CD14-positive monocyte (primary cell): ENCODE measurements at regions not wholly inside any gene's neighbourhood (a gene's known extent, or its start where the extent isn't known, plus 50 kb on each side); places are given as distances from the start of the nearest gene placed in this dataset.

Experiments used
- DNase-seq, 3 donors: peaks; one replicate each; pipeline ENCODE4 v3.0.0-alpha.2; 2011 to 2022
- H2AFZ ChIP-seq: 2 replicates; pipeline ENCODE4 v1.6.0; 2012; ENCODE audit warnings: mild to moderate bottlenecking, low read depth, low read length, inconsistent platforms; ENCODE audit not compliant: insufficient read depth, poor library complexity, severe bottlenecking
- H3K27ac ChIP-seq, 2 donors: 1 replicate in 1 of 2; 2 replicates in 1 of 2; pipeline ENCODE4 v1.5.1; 2012 to 2013; ENCODE audit warnings: low read length in 2 of 2, control low read depth in 1 of 2, inconsistent platforms in 1 of 2, low read depth in 1 of 2, mild to moderate bottlenecking in 1 of 2
- H3K27me3 ChIP-seq, 2 donors: one replicate each; pipeline versions ENCODE4 v1.6.0 to v1.6.1; 2011 to 2013; ENCODE audit warnings: low read length in 2 of 2; ENCODE audit not compliant: control insufficient read depth in 2 of 2, insufficient read depth in 2 of 2
- H3K36me3 ChIP-seq, 2 donors: replicated peaks in 1 of 2; 1 replicate in 1 of 2; 2 replicates in 1 of 2; pipeline versions ENCODE4 v1.5.1 to v1.6.1; 2012 to 2013; ENCODE audit warnings: low read length in 2 of 2, control low read depth in 1 of 2, inconsistent platforms in 1 of 2, mild to moderate bottlenecking in 1 of 2; ENCODE audit not compliant: insufficient read depth in 2 of 2, control insufficient read depth in 1 of 2
- H3K4me1 ChIP-seq, 2 donors: 1 replicate in 1 of 2; 2 replicates in 1 of 2; pipeline versions ENCODE4 v1.5.1 to v1.6.1; 2012 to 2013; ENCODE audit warnings: low read length in 2 of 2, control low read depth in 1 of 2, inconsistent platforms in 1 of 2, mild to moderate bottlenecking in 1 of 2, moderate library complexity in 1 of 2; ENCODE audit not compliant: insufficient read depth in 2 of 2, control insufficient read depth in 1 of 2
- H3K4me2 ChIP-seq: replicated peaks from 2 replicates; pipeline ENCODE3; 2012; ENCODE audit warnings: low read length, moderate library complexity, mild to moderate bottlenecking; ENCODE audit not compliant: poor library complexity, severe bottlenecking; ENCODE audit errors: extremely low read depth
- H3K4me3 ChIP-seq, 3 experiments: fragments of 200-600 bp in 1 of 3; sonication (generic) in 1 of 3; replicated peaks in 1 of 3; 1 replicate in 2 of 3; 2 replicates in 1 of 3; pipeline ENCODE4 v1.5.1; 2011 to 2013; ENCODE audit warnings: low read length in 3 of 3, mild to moderate bottlenecking in 3 of 3, control low read depth in 2 of 3, low read depth in 2 of 3, inconsistent platforms in 1 of 3, moderate library complexity in 1 of 3
- H3K79me2 ChIP-seq: 2 replicates; pipeline ENCODE4 v1.6.0; 2012; ENCODE audit warnings: mild to moderate bottlenecking, control low read depth, inconsistent platforms, low read length, moderate library complexity; ENCODE audit not compliant: insufficient read depth
- H3K9ac ChIP-seq: 2 replicates; pipeline ENCODE4 v1.6.0; 2017; ENCODE audit warnings: low read length, mild to moderate bottlenecking; ENCODE audit not compliant: insufficient read depth, poor library complexity, severe bottlenecking
- H3K9me3 ChIP-seq, 2 donors: replicated peaks in 1 of 2; 1 replicate in 1 of 2; 2 replicates in 1 of 2; pipeline versions ENCODE4 v1.5.1 to v1.6.1; 2012 to 2013; ENCODE audit warnings: low read length in 2 of 2, control low read depth in 1 of 2; ENCODE audit not compliant: control insufficient read depth in 1 of 2, insufficient read depth in 1 of 2
- H4K20me1 ChIP-seq: 2 replicates; pipeline ENCODE4 v1.6.0; 2012; ENCODE audit warnings: mild to moderate bottlenecking, low read length, control low read depth, moderate library complexity; ENCODE audit not compliant: insufficient read depth
- H3K27ac Mint-ChIP-seq, 7 donors: one replicate each; pipeline ENCODE4 v1.8.0; 2020; ENCODE audit warnings: mild to moderate bottlenecking in 7 of 7, mixed read lengths in 7 of 7, moderate library complexity in 6 of 7, inconsistent platforms in 2 of 7
- H3K27me3 Mint-ChIP-seq, 3 donors: one replicate each; pipeline ENCODE4 v1.8.0; 2021 to 2022; ENCODE audit warnings: low read depth in 3 of 3, mild to moderate bottlenecking in 3 of 3, mixed read lengths in 3 of 3, moderate library complexity in 3 of 3, inconsistent platforms in 1 of 3
- H3K36me3 Mint-ChIP-seq, 2 donors: one replicate each; pipeline ENCODE4 v1.8.0; 2020; ENCODE audit warnings: mixed read lengths in 2 of 2, inconsistent platforms in 1 of 2, mild to moderate bottlenecking in 1 of 2
- H3K4me1 Mint-ChIP-seq: one replicate; pipeline ENCODE4 v1.8.0; 2020; ENCODE audit warnings: mild to moderate bottlenecking, mixed read lengths
- H3K4me3 Mint-ChIP-seq, 2 donors: one replicate each; pipeline ENCODE4 v1.8.0; 2020; ENCODE audit warnings: mild to moderate bottlenecking in 2 of 2, mixed read lengths in 2 of 2, moderate library complexity in 1 of 2
- H3K9me3 Mint-ChIP-seq, 7 donors: one replicate each; pipeline ENCODE4 v1.8.0; 2020 to 2022; ENCODE audit warnings: mixed read lengths in 7 of 7, mild to moderate bottlenecking in 6 of 7, moderate library complexity in 6 of 7, inconsistent platforms in 2 of 7
- WGBS: methylation state at CpG from one replicate; pipeline ENCODE4 v1.1.5; 2013; ENCODE audit warnings: missing lambda C conversion rate; ENCODE audit not compliant: insufficient coverage; 5-methylcytosine and 5-hydroxymethylcytosine counted together
- intact Hi-C, 2 donors: fragments of 100-400 bp; cut with micrococcal nuclease; formaldehyde crosslinking; loops; one replicate each; pipeline versions ENCODE4 v1.15.0 to v1.15.1; 2023
- TF ChIP-seq, protein P1 (sequence below): fragments of 200-600 bp; IDR thresholded peaks from one replicate; pipeline ENCODE4 v1.8.0; 2022; ENCODE audit warnings: antibody characterized with exemption, mild to moderate bottlenecking

GRCh38 chr3:148360051-148360450, 337.7 kb upstream of the AGTR1 start:
- H3K27me3 Mint-ChIP-seq: peaks cover 0 to 5% (median 0%) of the 10 kb centered on the region in 3 donors
- Histone ChIP-seq H3K9me3 (no peaks in the 10 kb centered on the region), H3K4me3 (no peak overlapping the region), H4K20me1 (no peaks in the 10 kb centered on the region), H3K36me3 (no peaks in the 10 kb centered on the region), H3K27ac (no peak overlapping the region), H3K4me2 (no peak overlapping the region), H2AFZ (no peak overlapping the region), H3K9ac (no peak overlapping the region), H3K27me3 (no peaks in the 10 kb centered on the region), H3K4me1 (no peaks in the 10 kb centered on the region), H3K79me2 (no peaks in the 10 kb centered on the region)
- intact Hi-C loops: no loop called here
- H3K27ac Mint-ChIP-seq: no peak overlapping the region
- H3K4me3 Mint-ChIP-seq: no peak overlapping the region
- no peak for DNase-seq
- H3K4me1 Mint-ChIP-seq: no peaks in the 10 kb centered on the region
- TF ChIP-seq, protein P1, sequence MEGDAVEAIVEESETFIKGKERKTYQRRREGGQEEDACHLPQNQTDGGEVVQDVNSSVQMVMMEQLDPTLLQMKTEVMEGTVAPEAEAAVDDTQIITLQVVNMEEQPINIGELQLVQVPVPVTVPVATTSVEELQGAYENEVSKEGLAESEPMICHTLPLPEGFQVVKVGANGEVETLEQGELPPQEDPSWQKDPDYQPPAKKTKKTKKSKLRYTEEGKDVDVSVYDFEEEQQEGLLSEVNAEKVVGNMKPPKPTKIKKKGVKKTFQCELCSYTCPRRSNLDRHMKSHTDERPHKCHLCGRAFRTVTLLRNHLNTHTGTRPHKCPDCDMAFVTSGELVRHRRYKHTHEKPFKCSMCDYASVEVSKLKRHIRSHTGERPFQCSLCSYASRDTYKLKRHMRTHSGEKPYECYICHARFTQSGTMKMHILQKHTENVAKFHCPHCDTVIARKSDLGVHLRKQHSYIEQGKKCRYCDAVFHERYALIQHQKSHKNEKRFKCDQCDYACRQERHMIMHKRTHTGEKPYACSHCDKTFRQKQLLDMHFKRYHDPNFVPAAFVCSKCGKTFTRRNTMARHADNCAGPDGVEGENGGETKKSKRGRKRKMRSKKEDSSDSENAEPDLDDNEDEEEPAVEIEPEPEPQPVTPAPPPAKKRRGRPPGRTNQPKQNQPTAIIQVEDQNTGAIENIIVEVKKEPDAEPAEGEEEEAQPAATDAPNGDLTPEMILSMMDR: no peak
- no peaks in the 10 kb centered on the region for H3K36me3 Mint-ChIP-seq
- H3K9me3 Mint-ChIP-seq: no peaks in the 10 kb centered on the region

DNA sequence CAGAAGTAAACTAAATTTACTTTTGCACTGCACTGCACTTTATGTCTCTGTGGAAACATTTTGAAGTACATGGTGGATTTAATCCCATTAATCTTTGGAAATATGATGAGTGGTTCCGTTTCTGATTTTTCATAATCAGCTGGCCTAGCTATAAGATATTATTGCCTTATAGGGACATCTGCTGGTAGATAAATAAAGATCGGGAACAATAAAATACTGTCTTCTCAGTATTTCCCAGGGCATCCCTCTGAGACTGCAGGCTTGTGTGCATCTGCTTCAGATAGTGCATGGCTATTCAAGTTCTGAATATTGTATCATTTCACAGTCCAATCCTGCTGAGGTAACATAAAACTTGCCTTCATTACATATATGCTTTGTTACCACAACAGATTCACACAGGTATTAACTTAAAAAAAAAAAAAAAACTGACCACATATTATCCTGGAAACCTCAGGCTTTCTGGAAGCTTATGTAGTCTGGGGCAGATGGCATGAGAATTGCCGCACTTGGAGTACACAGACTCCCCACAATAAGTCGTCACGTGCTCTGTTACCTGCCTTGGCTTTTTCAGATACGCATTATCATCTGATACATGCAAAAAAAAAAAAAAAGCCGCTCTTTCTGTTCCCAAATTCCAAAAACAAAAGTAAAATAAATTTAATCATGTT, 330.8 kb upstream of the AGTR1 start:
- Mint-ChIP-seq H3K9me3 (no peaks in the 10 kb centered on the region), H3K27me3 (peaks cover 0 to 2% (median 1%) of the 10 kb centered on the region in 3 donors), H3K4me1 (no peaks in the 10 kb centered on the region), H3K27ac (no peak overlapping the region), H3K36me3 (no peaks in the 10 kb centered on the region), H3K4me3 (no peak overlapping the region)
- Histone ChIP-seq H3K9ac (no peak overlapping the region), H3K9me3 (no peaks in the 10 kb centered on the region), H3K4me2 (no peak overlapping the region), H2AFZ (no peak overlapping the region), H4K20me1 (no peaks in the 10 kb centered on the region), H3K4me3 (no peak overlapping the region), H3K27ac (no peak overlapping the region), H3K36me3 (no peaks in the 10 kb centered on the region), H3K27me3 (no peaks in the 10 kb centered on the region), H3K4me1 (no peaks in the 10 kb centered on the region), H3K79me2 (no peaks in the 10 kb centered on the region)
- no peak for DNase-seq
- TF ChIP-seq, protein P1: no peak
- intact Hi-C loops: no loop called here
- WGBS: 100% methylated on average over 2 of the region's 7 CpGs
